BJ (cell line): ENCODE measurements at regions not wholly inside any gene's neighbourhood (a gene's known extent, or its start where the extent isn't known, plus 50 kb on each side); places are given as distances from the start of the nearest gene placed in this dataset.

Experiments
- CTCF ChIA-PET: fragments of 350-600 bp; formaldehyde crosslinking; extraction: SDS; loops from one replicate; lab custom pipeline; 2021; ENCODE audit warnings: antibody characterized with exemption, inconsistent platforms; lab: Yijun Ruan, JAX
- POLR2A ChIA-PET: fragments of 300-600 bp; sonication (Branson Sonifier 250); formaldehyde crosslinking; extraction: SDS; loops from one replicate; lab custom pipeline; 2021; ENCODE audit warnings: antibody characterized with exemption; lab: Charles Lee
- DNase-seq: peaks from one replicate; pipeline ENCODE4 v3.0.0-alpha.2; 2011; ENCODE audit warnings: low read depth
- H3K27me3 ChIP-seq: 2 replicates; pipeline ENCODE4 v1.6.0; 2011; ENCODE audit warnings: low read length; ENCODE audit not compliant: control insufficient read depth, insufficient read depth
- H3K36me3 ChIP-seq: 2 replicates; pipeline ENCODE4 v1.5.1; 2011; ENCODE audit warnings: low read length; ENCODE audit not compliant: control insufficient read depth, insufficient read depth
- H3K4me3 ChIP-seq: 2 replicates; pipeline ENCODE4 v1.5.1; 2011; ENCODE audit warnings: low read depth, mild to moderate bottlenecking, control low read depth, low read length
- TF ChIP-seq, protein P1 (sequence below): IDR thresholded peaks from 2 replicates; pipeline ENCODE4 v1.5.1; 2011; ENCODE audit warnings: low read depth, mild to moderate bottlenecking, control low read depth, inconsistent platforms, low read length, moderate library complexity; ENCODE audit not compliant: insufficient read depth

DNA sequence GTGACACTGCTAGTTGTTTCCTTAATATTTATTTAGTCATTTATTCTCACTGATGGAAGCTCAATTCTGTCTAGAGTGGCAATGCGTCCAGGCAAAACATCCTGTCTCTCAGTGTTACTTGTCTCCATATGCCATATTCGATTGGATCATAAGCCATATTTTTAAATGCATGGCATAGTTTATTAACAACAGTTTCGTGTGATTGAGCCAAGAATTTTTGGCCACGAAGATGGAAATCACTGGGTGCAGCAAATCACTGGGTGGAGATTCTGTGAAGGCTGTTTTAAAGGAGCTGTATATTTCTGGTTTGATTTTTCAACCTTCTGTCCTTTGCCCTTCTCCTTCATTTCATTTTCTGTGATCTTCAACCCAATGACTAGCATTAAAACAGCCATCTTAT is 205.2 kb downstream of the JRKL start:
- Histone ChIP-seq H3K4me3 (no peak overlapping the region), H3K27me3 (no peaks in the 10 kb centered on the region), H3K36me3 (no peaks in the 10 kb centered on the region)
- CTCF ChIA-PET = no interaction called here
- POLR2A ChIA-PET = no interaction called here
- no peak for DNase-seq
- TF ChIP-seq, protein P1, sequence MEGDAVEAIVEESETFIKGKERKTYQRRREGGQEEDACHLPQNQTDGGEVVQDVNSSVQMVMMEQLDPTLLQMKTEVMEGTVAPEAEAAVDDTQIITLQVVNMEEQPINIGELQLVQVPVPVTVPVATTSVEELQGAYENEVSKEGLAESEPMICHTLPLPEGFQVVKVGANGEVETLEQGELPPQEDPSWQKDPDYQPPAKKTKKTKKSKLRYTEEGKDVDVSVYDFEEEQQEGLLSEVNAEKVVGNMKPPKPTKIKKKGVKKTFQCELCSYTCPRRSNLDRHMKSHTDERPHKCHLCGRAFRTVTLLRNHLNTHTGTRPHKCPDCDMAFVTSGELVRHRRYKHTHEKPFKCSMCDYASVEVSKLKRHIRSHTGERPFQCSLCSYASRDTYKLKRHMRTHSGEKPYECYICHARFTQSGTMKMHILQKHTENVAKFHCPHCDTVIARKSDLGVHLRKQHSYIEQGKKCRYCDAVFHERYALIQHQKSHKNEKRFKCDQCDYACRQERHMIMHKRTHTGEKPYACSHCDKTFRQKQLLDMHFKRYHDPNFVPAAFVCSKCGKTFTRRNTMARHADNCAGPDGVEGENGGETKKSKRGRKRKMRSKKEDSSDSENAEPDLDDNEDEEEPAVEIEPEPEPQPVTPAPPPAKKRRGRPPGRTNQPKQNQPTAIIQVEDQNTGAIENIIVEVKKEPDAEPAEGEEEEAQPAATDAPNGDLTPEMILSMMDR = no peak

DNA sequence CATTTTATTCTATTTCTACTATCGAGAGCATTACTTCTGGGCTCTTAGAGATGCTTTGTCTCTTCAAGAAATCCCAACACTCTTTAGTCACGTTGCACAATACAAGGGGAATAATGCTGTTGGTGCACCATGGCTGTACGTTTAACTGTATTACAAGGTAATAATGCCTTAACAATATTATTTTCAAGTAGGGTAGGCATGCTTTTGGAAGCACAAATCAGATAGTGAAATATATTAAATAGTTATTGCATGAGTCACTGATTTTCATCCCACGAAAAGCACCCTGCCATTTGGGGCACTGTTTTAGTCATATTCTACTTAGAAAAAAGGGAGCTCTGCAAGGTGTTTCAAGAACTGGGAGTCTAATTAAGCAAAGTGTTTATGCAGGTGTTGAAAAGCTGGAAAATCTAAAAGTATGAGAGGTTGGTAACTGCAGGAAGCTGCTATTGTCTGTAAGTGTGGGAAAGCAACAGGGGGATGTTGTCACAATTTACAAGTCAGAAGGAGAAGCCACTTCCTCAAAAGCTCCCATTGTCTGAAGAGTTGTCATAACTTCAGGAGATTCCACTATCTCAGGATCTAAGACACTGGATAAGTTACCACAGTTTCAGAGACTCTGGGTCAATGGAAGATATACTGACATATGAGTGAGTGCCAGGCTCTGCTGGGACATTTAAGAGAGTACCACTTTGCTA is 218.2 kb downstream of the JRKL start:
- CTCF ChIA-PET = interaction anchor here (1.0 kb wide), 1 partner anchor 10 kb away, joined by 3 read pairs; no protein-coding TSS in a partner anchor
- no peaks in the 10 kb centered on the region for H3K27me3 ChIP-seq
- POLR2A ChIA-PET = no interaction called here
- no peaks in the 10 kb centered on the region for H3K36me3 ChIP-seq
- TF ChIP-seq, protein P1 = no peak
- H3K4me3 ChIP-seq = no peak overlapping the region
- no peak for DNase-seq

DNA sequence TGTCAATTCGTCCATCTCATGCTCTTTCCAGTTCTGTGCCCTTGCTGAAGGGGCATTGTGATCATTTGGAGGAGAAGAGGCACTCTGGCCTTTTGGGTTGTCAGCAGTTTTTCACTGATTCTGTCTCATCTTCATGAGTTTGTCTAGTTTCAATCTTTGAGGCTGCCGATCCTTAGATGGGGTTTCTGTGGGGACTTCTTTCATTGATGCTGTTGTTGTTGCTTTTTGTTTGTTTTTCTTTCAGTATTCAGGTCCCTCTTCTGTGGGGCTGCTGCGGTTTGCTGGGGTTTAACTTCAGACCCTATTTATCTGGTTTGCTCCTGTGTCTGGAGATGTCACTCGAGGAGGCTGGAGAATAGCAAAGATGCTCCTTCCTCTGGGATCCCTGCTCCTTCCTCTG is 224.3 kb downstream of the JRKL start:
- no peak for DNase-seq
- POLR2A ChIA-PET = no interaction called here
- H3K36me3 ChIP-seq = no peaks in the 10 kb centered on the region
- CTCF ChIA-PET = no interaction called here
- no peak overlapping the region for H3K4me3 ChIP-seq
- TF ChIP-seq, protein P1 = no peak
- H3K27me3 ChIP-seq = no peaks in the 10 kb centered on the region

DNA sequence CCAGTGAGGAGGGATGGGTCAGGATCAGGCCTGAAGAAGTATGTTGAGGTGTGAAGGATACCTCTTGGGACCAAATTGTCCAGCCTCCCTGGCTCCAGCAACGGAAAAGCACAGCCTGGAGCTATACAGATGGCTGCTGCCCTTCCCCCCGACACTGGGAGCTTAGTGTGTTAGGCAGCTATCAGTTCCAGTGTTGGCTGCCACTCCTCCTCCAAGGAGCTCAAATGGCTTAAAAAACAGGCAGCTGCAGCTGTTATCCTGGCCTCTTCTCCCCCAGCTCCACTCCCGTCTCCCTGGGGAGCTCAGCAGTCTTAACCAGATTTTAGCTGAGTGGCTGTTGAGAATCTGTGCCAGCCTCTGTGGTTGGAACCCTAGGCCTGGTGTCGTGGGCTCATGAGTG is 225.0 kb downstream of the JRKL start:
- ChIA-PET POLR2A (no interaction called here), CTCF (no interaction called here)
- Histone ChIP-seq H3K36me3 (no peaks in the 10 kb centered on the region), H3K4me3 (no peak overlapping the region), H3K27me3 (no peaks in the 10 kb centered on the region)
- no peak for DNase-seq
- TF ChIP-seq, protein P1 = no peak

DNA sequence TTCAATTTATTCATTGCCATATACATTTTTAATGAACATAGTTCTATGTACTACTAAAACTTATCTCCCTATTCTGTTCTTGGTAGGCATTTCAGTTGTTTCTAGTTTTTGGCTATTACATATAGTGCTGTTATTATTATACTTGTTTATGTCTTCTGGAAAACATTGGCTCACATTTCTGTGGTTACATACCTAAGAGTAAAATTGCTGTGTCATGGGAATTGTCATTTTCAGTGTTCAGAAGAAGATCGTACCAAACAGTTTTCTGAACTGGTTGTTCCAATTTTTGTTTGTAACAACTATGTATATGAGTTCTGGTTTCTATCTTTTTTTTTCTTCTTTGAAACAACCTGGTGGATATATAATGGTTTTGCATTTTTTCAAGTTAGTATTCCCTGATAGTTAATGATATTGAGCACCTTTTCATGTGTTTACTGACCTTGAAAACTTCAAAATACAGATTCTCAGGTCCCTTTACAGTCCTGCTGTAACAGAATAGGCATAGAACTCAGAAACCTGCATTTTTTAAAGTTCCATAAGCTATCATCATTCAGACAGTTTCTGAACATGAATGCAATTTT is 230.7 kb downstream of the JRKL start:
- no peak overlapping the region for H3K4me3 ChIP-seq
- H3K36me3 ChIP-seq = no peaks in the 10 kb centered on the region
- POLR2A ChIA-PET = no interaction called here
- CTCF ChIA-PET = no interaction called here
- TF ChIP-seq, protein P1 = no peak
- no peak for DNase-seq
- no peaks in the 10 kb centered on the region for H3K27me3 ChIP-seq
